ENCODE measurements at regions not wholly inside any gene's neighbourhood (a gene's known extent, or its start where the extent isn't known, plus 50 kb on each side); places are given as distances from the start of the nearest gene placed in this dataset.

- DNase-seq (ENCODE audit: low spot score) = no peak
These were observed 51.9 kb upstream of the PTPRS start for GRCh38 chr19:5392486-5392885.

- DNase-seq (ENCODE audit: low spot score) = no peak
These were observed 52.5 kb upstream of the PTPRS start for GRCh38 chr19:5393088-5393487.

GRCh38 chr19:5394551-5395505, 54.2 kb upstream of the PTPRS start:
- DNase-seq (ENCODE audit: low spot score) = no peak

GRCh38 chr19:5395556-5395955, 54.9 kb upstream of the PTPRS start:
- no peak for DNase-seq (ENCODE audit: low spot score)

GRCh38 chr19:5396096-5396939, 55.7 kb upstream of the PTPRS start:
- no peak for DNase-seq (ENCODE audit: low spot score)

GRCh38 chr19:5396963-5397362, 56.4 kb upstream of the PTPRS start:
- DNase-seq (ENCODE audit: low spot score) = no peak

GRCh38 chr19:5397804-5398692, 57.2 kb upstream of the ZNRF4 start:
- no peak for DNase-seq (ENCODE audit: low spot score)

GRCh38 chr19:5398693-5399057, 56.5 kb upstream of the ZNRF4 start:
- no peak for DNase-seq (ENCODE audit: low spot score)

- DNase-seq (ENCODE audit: low spot score) = peak; percentile 3
These were observed 51.1 kb upstream of the ZNRF4 start for GRCh38 chr19:5403968-5404640.
